ENCODE measurements at regions not wholly inside any gene's neighbourhood (a gene's known extent, or its start where the extent isn't known, plus 50 kb on each side); places are given as distances from the start of the nearest gene placed in this dataset.

- TF ChIP-seq CTCF (IDR thresholded peaks at IDR 0.05) (no peak), POLR2AphosphoS5 (IDR thresholded peaks at IDR 0.05) (no peak)
Observed at GRCh38 chr20:23287354-23288190, 63.0 kb upstream of the NXT1 start.

Data from transverse colon (tissue), 4 donors.